ENCODE measurements at regions not wholly inside any gene's neighbourhood (a gene's known extent, or its start where the extent isn't known, plus 50 kb on each side); places are given as distances from the start of the nearest gene placed in this dataset.

GRCh38 chr5:107155707-107156106 lies 515.0 kb downstream of the EFNA5 start:
- TF ChIP-seq HDGF (IDR thresholded peaks at IDR 0.05; ENCODE audit: borderline replicate concordance) = no peak
- ChIA-PET POLR2A (no interaction called here), CTCF (no interaction called here)
- DNase-seq (ENCODE audit: extremely low spot score) = no peak

GRCh38 chr5:107154593-107154992 lies 516.1 kb downstream of the EFNA5 start:
- CTCF ChIA-PET = no interaction called here
- TF ChIP-seq NFRKB (IDR thresholded peaks at IDR 0.05) = no peak
- POLR2A ChIA-PET = no interaction called here
- DNase-seq (ENCODE audit: extremely low spot score) = no peak

DNA sequence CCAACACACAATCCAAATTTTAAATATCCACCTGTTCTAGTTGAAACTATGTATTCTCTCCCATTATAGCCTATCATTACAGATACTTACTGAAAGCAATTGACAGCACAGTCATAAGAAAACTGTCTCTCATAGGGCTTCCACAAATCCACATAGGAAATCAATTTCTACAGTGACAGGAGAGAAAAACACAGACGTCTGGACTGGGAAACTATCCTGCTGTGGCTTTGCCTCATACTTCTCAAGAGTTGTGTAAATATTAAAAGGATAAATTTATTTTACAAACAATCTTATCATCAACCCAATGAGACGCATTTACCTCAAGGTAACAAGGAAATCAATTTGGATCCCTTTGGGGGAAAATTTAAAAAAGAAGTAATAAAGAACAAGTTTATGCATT lies 517.5 kb downstream of the EFNA5 start:
- TF ChIP-seq SUZ12 (IDR thresholded peaks at IDR 0.05) (no peak), FOXK2 (IDR thresholded peaks at IDR 0.05) (no peak)
- no peak for DNase-seq (ENCODE audit: extremely low spot score)
- ChIA-PET POLR2A (no interaction called here), CTCF (no interaction called here)

DNA sequence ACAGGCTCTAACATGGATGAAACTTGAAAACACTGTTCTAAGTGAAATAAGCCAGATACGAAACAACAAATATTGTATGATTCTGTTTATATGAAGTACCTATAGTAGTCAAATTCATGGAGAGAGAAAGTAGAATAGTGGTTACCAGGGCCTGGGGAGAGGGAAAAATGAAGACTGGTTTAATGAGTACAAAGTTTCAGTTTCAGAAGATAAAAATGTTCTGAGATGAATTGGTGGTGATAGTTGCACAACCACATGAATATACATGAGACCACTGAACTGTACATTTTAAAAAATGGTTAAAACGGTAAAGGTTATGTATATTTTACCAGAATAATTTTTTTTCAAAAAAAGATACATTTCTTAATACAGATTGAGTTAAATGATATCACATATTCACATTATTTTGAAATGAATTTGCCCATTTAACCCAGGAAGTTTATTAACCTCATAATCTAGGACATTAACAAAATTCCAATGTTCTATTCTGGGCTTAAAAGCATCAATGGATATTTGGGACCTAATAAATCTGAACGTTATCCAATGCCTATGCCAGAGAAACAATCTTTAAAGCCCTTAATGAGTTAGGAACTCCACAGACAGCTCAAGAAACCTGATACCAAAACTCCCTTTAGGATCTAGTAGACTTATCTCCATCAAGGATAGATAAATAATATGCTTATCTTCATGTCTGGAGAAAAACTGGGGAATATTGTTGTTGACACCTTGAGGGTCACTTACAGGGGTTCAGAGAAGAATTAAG lies 521.3 kb downstream of the EFNA5 start:
- DNase-seq (ENCODE audit: extremely low spot score) = no peak
- CTCF ChIA-PET = interaction anchor here (0.6 kb wide), 1 partner anchor 214 kb away, joined by 3 read pairs; no protein-coding TSS in a partner anchor
- POLR2A ChIA-PET = no interaction called here
- TF ChIP-seq SUZ12 (IDR thresholded peaks at IDR 0.05) (no peak), LEF1 (IDR thresholded peaks at IDR 0.05; ENCODE audit: borderline replicate concordance) (no peak), FOXK2 (IDR thresholded peaks at IDR 0.05) (no peak), TARDBP (IDR thresholded peaks at IDR 0.05) (no peak), BHLHE40 (IDR thresholded peaks at IDR 0.05; ENCODE audit: borderline replicate concordance) (no peak)

DNA sequence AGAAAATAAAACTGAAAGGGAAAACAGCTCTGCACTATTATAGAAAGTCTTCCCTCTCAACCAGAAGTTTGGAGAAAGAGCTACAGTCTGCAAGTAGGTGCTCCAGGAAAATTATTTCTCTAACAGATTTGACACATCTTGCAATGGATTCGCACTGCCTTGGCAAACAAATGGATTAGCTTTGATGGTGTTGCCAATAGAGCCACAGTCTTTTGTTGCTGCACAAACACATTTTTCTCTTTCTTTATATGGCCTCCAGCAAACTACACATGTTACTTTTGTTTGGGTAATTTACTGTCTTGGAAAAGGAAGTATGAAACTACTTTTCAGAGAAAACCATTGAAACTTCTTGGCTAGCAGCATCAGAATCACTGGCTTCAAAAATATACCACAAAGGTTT lies 523.1 kb downstream of the EFNA5 start:
- POLR2A ChIA-PET = no interaction called here
- TF ChIP-seq LEF1 (IDR thresholded peaks at IDR 0.05; ENCODE audit: borderline replicate concordance) (no peak), FOXK2 (IDR thresholded peaks at IDR 0.05) (no peak), NFRKB (IDR thresholded peaks at IDR 0.05) (no peak), ELF4 (IDR thresholded peaks at IDR 0.05) (no peak), SP1 (IDR thresholded peaks at IDR 0.05) (no peak), ARNT (IDR thresholded peaks at IDR 0.05) (no peak), BHLHE40 (IDR thresholded peaks at IDR 0.05; ENCODE audit: borderline replicate concordance) (no peak), FOXA1 (IDR thresholded peaks at IDR 0.05) (no peak), ZNF384 (IDR thresholded peaks at IDR 0.05) (no peak), SUZ12 (IDR thresholded peaks at IDR 0.05) (no peak)

GRCh38 chr5:107146901-107147300 lies 523.8 kb downstream of the EFNA5 start:
- CTCF ChIA-PET = no interaction called here
- TF ChIP-seq FOXA1 (IDR thresholded peaks at IDR 0.05) = no peak
- TF ChIP-seq HDGF (IDR thresholded peaks at IDR 0.05; ENCODE audit: borderline replicate concordance) = no peak
- DNase-seq (ENCODE audit: extremely low spot score) = no peak
- POLR2A ChIA-PET = no interaction called here

More for the DNA sequence above, 523.1 kb downstream of the EFNA5 start:
- DNase-seq (ENCODE audit: extremely low spot score) = no peak
- CTCF ChIA-PET = no interaction called here

GRCh38 chr5:107135391-107135790 lies 535.3 kb downstream of the EFNA5 start:
- CTCF ChIA-PET = no interaction called here
- DNase-seq (ENCODE audit: extremely low spot score) = no peak
- POLR2A ChIA-PET = no interaction called here
- no peak for TF ChIP-seq LEF1 (IDR thresholded peaks at IDR 0.05; ENCODE audit: borderline replicate concordance)
- TF ChIP-seq TARDBP (IDR thresholded peaks at IDR 0.05) = no peak

DNA sequence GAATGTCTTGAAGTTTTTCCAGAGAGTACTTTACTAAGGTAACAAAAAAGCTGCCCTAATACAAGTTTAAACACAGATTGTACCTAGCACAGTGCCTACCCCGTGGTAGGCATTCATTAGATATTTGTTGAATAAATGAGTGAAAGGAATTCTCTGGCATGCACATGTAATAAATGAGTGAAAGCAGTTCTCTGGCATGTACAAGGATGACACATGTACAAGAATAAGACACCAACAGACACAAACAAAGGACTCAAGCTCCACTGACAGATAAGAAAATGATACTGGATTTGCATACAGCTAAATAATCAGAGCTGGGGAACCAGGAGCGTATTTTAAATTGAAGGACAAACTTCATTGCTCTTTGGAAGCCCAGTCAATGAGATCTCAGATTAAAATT lies 535.8 kb downstream of the EFNA5 start:
- POLR2A ChIA-PET = no interaction called here
- TF ChIP-seq FOXK2 (IDR thresholded peaks at IDR 0.05) (no peak), SUZ12 (IDR thresholded peaks at IDR 0.05) (no peak), FOXM1 (IDR thresholded peaks at IDR 0.05; ENCODE audit: borderline replicate concordance) (no peak), TARDBP (IDR thresholded peaks at IDR 0.05) (no peak), SP1 (IDR thresholded peaks at IDR 0.05) (no peak)
- CTCF ChIA-PET = no interaction called here
- no peak for DNase-seq (ENCODE audit: extremely low spot score)

DNA sequence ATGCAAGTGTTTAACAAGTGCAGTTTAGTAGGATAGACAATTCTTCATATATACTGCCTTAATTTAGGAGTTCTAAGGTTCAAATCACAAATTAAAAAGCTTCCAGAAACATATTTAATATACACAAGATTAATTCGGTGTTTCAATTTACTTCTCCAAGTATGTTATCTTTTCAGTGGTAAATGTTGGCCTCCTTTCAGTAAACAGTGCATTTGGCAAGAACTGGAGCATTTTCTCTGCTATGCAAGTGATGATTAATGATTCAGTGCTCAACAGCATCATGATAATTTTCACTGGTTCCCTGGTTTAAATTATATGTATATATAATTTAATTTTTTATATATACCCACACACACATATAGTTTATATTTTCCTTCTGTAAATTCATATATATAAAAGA lies 541.7 kb downstream of the EFNA5 start:
- TF ChIP-seq HDGF (IDR thresholded peaks at IDR 0.05; ENCODE audit: borderline replicate concordance) = no peak
- ChIA-PET CTCF (no interaction called here), POLR2A (no interaction called here)
- DNase-seq (ENCODE audit: extremely low spot score) = no peak

GRCh38 chr5:107127878-107128277 lies 542.9 kb downstream of the EFNA5 start:
- DNase-seq (ENCODE audit: extremely low spot score) = no peak
- ChIA-PET POLR2A (no interaction called here), CTCF (no interaction called here)
- TF ChIP-seq HDGF (IDR thresholded peaks at IDR 0.05; ENCODE audit: borderline replicate concordance) (no peak), ELF4 (IDR thresholded peaks at IDR 0.05) (no peak), FOXM1 (IDR thresholded peaks at IDR 0.05; ENCODE audit: borderline replicate concordance) (no peak), SP1 (IDR thresholded peaks at IDR 0.05) (no peak), FOXK2 (IDR thresholded peaks at IDR 0.05) (no peak), L3MBTL2 (conservative IDR thresholded peaks at IDR 0.05) (no peak), PKNOX1 (IDR thresholded peaks at IDR 0.05) (no peak), BHLHE40 (IDR thresholded peaks at IDR 0.05; ENCODE audit: borderline replicate concordance) (no peak), ARNT (IDR thresholded peaks at IDR 0.05) (no peak), NFRKB (IDR thresholded peaks at IDR 0.05) (no peak), ZNF384 (IDR thresholded peaks at IDR 0.05) (no peak), SUZ12 (IDR thresholded peaks at IDR 0.05) (no peak), LEF1 (IDR thresholded peaks at IDR 0.05; ENCODE audit: borderline replicate concordance) (no peak), FOXA1 (IDR thresholded peaks at IDR 0.05) (no peak), CTBP1 (IDR thresholded peaks at IDR 0.05; ENCODE audit: borderline replicate concordance) (no peak), TARDBP (IDR thresholded peaks at IDR 0.05) (no peak)

Measured in HEK293T (cell line).